ENCODE measurements at regions not wholly inside any gene's neighbourhood (a gene's known extent, or its start where the extent isn't known, plus 50 kb on each side); places are given as distances from the start of the nearest gene placed in this dataset.

- no peaks in the 10 kb centered on the region for H3K36me3 ChIP-seq (ENCODE audit: control insufficient read depth in 2 of 2, extremely low read depth in 1 of 2, insufficient read depth in 2 of 2, low read length in 2 of 2)
- TF ChIP-seq EZH2 (IDR thresholded peaks at IDR 0.05; ENCODE audit: borderline replicate concordance, low read depth, low read length, severe bottlenecking) (no peak), JUN (IDR thresholded peaks at IDR 0.05; ENCODE audit: borderline replicate concordance, insufficient read depth, insufficient read length, low read depth) (no peak), MAX (IDR thresholded peaks at IDR 0.05; ENCODE audit: insufficient read depth, insufficient read length) (no peak), GATA2 (IDR thresholded peaks at IDR 0.05; ENCODE audit: insufficient read depth, insufficient read length, low read depth, low read length) (no peak), POLR2A (IDR thresholded peaks at IDR 0.05; ENCODE audit: low read depth, low read length) (no peak), FOS (IDR thresholded peaks at IDR 0.05; ENCODE audit: borderline replicate concordance, insufficient read depth, low read length) (no peak), POLR2AphosphoS5 (IDR thresholded peaks at IDR 0.05; ENCODE audit: insufficient read depth, low read depth, low read length) (no peak), MYC (IDR thresholded peaks at IDR 0.05; ENCODE audit: low read depth, low read length) (no peak), CTCF (IDR thresholded peaks at IDR 0.05; ENCODE audit: extremely low read depth in 1 of 2, insufficient read depth in 1 of 2, low read depth in 1 of 2, low read length in 2 of 2) (no peak)
- no TSS peak for BruUV-seq (replicated peaks)
- H3K9me1 ChIP-seq (replicated peaks; ENCODE audit: control insufficient read depth, extremely low read depth, insufficient read depth, low read length) = no peaks in the 10 kb centered on the region
- ChIA-PET POLR2A (no interaction called here), CTCF (no interaction called here)
- dilution Hi-C loops (cut with MboI; ENCODE audit: extremely low pct_ligation_motif_present, low sequenced_read_pairs) = no loop called here
- no peaks in the 10 kb centered on the region for H3K27me3 ChIP-seq (ENCODE audit: control insufficient read depth in 2 of 2, insufficient read depth in 2 of 2, low read length in 2 of 2)
- H3K9me3 ChIP-seq (replicated peaks; ENCODE audit: control insufficient read depth, insufficient read depth, low read length) = peaks cover 5% of the 10 kb centered on the region
- no peak overlapping the region for H2AFZ ChIP-seq (ENCODE audit: low read depth, low read length)
- H3K4me2 ChIP-seq (ENCODE audit: insufficient read depth, low read length) = no peak overlapping the region
- H3K4me1 ChIP-seq (ENCODE audit: control insufficient read depth, extremely low read depth, insufficient read depth, low read length) = no peaks in the 10 kb centered on the region
- H3K27ac ChIP-seq (ENCODE audit: insufficient read depth, low read depth, low read length) = no peak overlapping the region
- FAIRE-seq (no peak), DNase-seq (ENCODE audit: low read depth, low spot score) (no peak)
- intact Hi-C loops (cut with micrococcal nuclease) = no loop called here
- no peaks in the 10 kb centered on the region for H4K20me1 ChIP-seq (replicated peaks; ENCODE audit: control insufficient read depth, extremely low read depth, insufficient read depth, low read length)
- no peak overlapping the region for H3K4me3 ChIP-seq (replicated peaks in 1 of 3; ENCODE audit: insufficient read depth in 1 of 3, low read depth in 1 of 3, low read length in 3 of 3)
- H3K79me2 ChIP-seq (ENCODE audit: control insufficient read depth, insufficient read depth, low read length) = no peaks in the 10 kb centered on the region
- H3K9ac ChIP-seq (replicated peaks; ENCODE audit: extremely low read depth, insufficient read depth, low read length) = no peak overlapping the region
Measured at GRCh38 chr16:5838725-5839124, 741.1 kb upstream of the EEF2KMT start.
